Endothelial cell (in vitro differentiated cells): ENCODE measurements at regions not wholly inside any gene's neighbourhood (a gene's known extent, or its start where the extent isn't known, plus 50 kb on each side); places are given as distances from the start of the nearest gene placed in this dataset.

Experiments used
- DNase-seq: peaks from one replicate; pipeline ENCODE4 v3.0.0; 2021; ENCODE audit warnings: low spot score
- H3K27ac Mint-ChIP-seq: one replicate; pipeline ENCODE4 v1.8.0; 2021; ENCODE audit warnings: mixed read lengths, inconsistent platforms; ENCODE audit not compliant: unreplicated experiment
- H3K27me3 Mint-ChIP-seq: one replicate; pipeline ENCODE4 v1.8.0; 2021; ENCODE audit warnings: mild to moderate bottlenecking, moderate library complexity, mixed read lengths, inconsistent platforms; ENCODE audit not compliant: unreplicated experiment
- H3K36me3 Mint-ChIP-seq: one replicate; pipeline ENCODE4 v1.8.0; 2021; ENCODE audit warnings: mild to moderate bottlenecking, low read depth, mixed read lengths, inconsistent platforms; ENCODE audit not compliant: unreplicated experiment
- H3K4me1 Mint-ChIP-seq: one replicate; pipeline ENCODE4 v1.8.0; 2021; ENCODE audit warnings: mild to moderate bottlenecking, mixed read lengths, inconsistent platforms; ENCODE audit not compliant: unreplicated experiment
- H3K4me3 Mint-ChIP-seq: one replicate; pipeline ENCODE4 v1.8.0; 2021; ENCODE audit warnings: mild to moderate bottlenecking, mixed read lengths, inconsistent platforms; ENCODE audit not compliant: unreplicated experiment
- H3K9me3 Mint-ChIP-seq: one replicate; pipeline ENCODE4 v1.8.0; 2021; ENCODE audit warnings: mixed read lengths, inconsistent platforms; ENCODE audit not compliant: unreplicated experiment
- CTCF ChIP-seq: fragments of 200-600 bp; sonication (generic); IDR thresholded peaks from one replicate; pipeline ENCODE4 v1.5.0; 2021; ENCODE audit warnings: antibody characterized with exemption; ENCODE audit not compliant: unreplicated experiment

- no peak overlapping the region for H3K4me3 Mint-ChIP-seq
- no peak for TF ChIP-seq CTCF
- H3K27ac Mint-ChIP-seq = no peak overlapping the region
- H3K27me3 Mint-ChIP-seq = peaks cover 2% of the 10 kb centered on the region
- no peaks in the 10 kb centered on the region for H3K9me3 Mint-ChIP-seq
- no peaks in the 10 kb centered on the region for H3K4me1 Mint-ChIP-seq
- DNase-seq = no peak
- no peaks in the 10 kb centered on the region for H3K36me3 Mint-ChIP-seq
Observed at GRCh38 chr3:25090698-25091453, 337.2 kb upstream of the RARB start.

- no peak for DNase-seq
- H3K27me3 Mint-ChIP-seq = peaks cover 2% of the 10 kb centered on the region
- H3K9me3 Mint-ChIP-seq = no peaks in the 10 kb centered on the region
- H3K27ac Mint-ChIP-seq = no peak overlapping the region
- no peaks in the 10 kb centered on the region for H3K36me3 Mint-ChIP-seq
- no peak overlapping the region for H3K4me3 Mint-ChIP-seq
- no peak for TF ChIP-seq CTCF
- no peaks in the 10 kb centered on the region for H3K4me1 Mint-ChIP-seq
Observed at GRCh38 chr3:25091934-25092333, 336.1 kb upstream of the RARB start.

GRCh38 chr3:25094932-25095685, 333.0 kb upstream of the RARB start:
- no peak for DNase-seq
- Mint-ChIP-seq H3K27ac (no peak overlapping the region), H3K9me3 (no peaks in the 10 kb centered on the region), H3K4me1 (no peaks in the 10 kb centered on the region), H3K4me3 (no peak overlapping the region), H3K36me3 (no peaks in the 10 kb centered on the region), H3K27me3 (no peaks in the 10 kb centered on the region)
- no peak for TF ChIP-seq CTCF

- Mint-ChIP-seq H3K4me3 (no peak overlapping the region), H3K27me3 (no peaks in the 10 kb centered on the region), H3K9me3 (no peaks in the 10 kb centered on the region), H3K4me1 (no peaks in the 10 kb centered on the region), H3K36me3 (no peaks in the 10 kb centered on the region), H3K27ac (no peak overlapping the region)
- no peak for TF ChIP-seq CTCF
- DNase-seq = no peak
Observed at GRCh38 chr3:25096536-25096935, 331.5 kb upstream of the RARB start.

- Mint-ChIP-seq H3K4me3 (no peak overlapping the region), H3K4me1 (no peaks in the 10 kb centered on the region), H3K27ac (no peak overlapping the region), H3K9me3 (no peaks in the 10 kb centered on the region), H3K36me3 (no peaks in the 10 kb centered on the region), H3K27me3 (no peaks in the 10 kb centered on the region)
- no peak for TF ChIP-seq CTCF
- DNase-seq = no peak
Observed at GRCh38 chr3:25097023-25097422, 331.0 kb upstream of the RARB start.
